HepG2 (cell line): ENCODE measurements at regions not wholly inside any gene's neighbourhood (a gene's known extent, or its start where the extent isn't known, plus 50 kb on each side); places are given as distances from the start of the nearest gene placed in this dataset.

ENCODE experiments used
- GABPB1 ChIP-seq: IDR thresholded peaks from 2 replicates; pipeline ENCODE4 v1.6.1; 2016; ENCODE audit warnings: mild to moderate bottlenecking, missing genetic modification reagents, moderate library complexity, missing compliant biosample characterization
- GATAD2A ChIP-seq: IDR thresholded peaks from 2 replicates; pipeline ENCODE4 v1.6.1; 2016
- GFI1 ChIP-seq: sonication (generic); formaldehyde crosslinking; IDR thresholded peaks from 2 replicates; pipeline ENCODE4 v1.5.0; 2020; ENCODE audit warnings: missing genetic modification reagents, mild to moderate bottlenecking, borderline replicate concordance
- JDP2 ChIP-seq: sonication (generic); formaldehyde crosslinking; IDR thresholded peaks from 2 replicates; pipeline ENCODE4 v1.8.1; 2022; ENCODE audit warnings: missing genetic modification reagents, borderline replicate concordance
- MTF1 ChIP-seq: sonication (generic); formaldehyde crosslinking; IDR thresholded peaks from 2 replicates; pipeline ENCODE4 v1.5.0; 2020; ENCODE audit warnings: missing genetic modification reagents
- MZF1 ChIP-seq: sonication (generic); formaldehyde crosslinking; IDR thresholded peaks from 2 replicates; pipeline ENCODE4 v1.8.1; 2023; ENCODE audit warnings: mild to moderate bottlenecking, missing genetic modification reagents, borderline replicate concordance
- NCOA5 ChIP-seq: sonication (generic); formaldehyde crosslinking; IDR thresholded peaks from 2 replicates; pipeline ENCODE4 v1.4.0; 2020; ENCODE audit warnings: missing genetic modification reagents
- NFKBIZ ChIP-seq: IDR thresholded peaks from 2 replicates; pipeline ENCODE4 v1.6.1; 2018; ENCODE audit warnings: missing genetic modification reagents, missing compliant biosample characterization
- PBX2 ChIP-seq: IDR thresholded peaks from 2 replicates; pipeline ENCODE4 v1.6.1; 2016; ENCODE audit warnings: control low read depth
- SIN3A ChIP-seq: IDR thresholded peaks from 2 replicates; pipeline ENCODE4 v1.6.1; 2011; ENCODE audit warnings: low read depth, mild to moderate bottlenecking, control low read depth, low read length, borderline replicate concordance
- SMYD3 ChIP-seq: sonication (generic); formaldehyde crosslinking; IDR thresholded peaks from 2 replicates; pipeline ENCODE4 v1.8.1; 2023; ENCODE audit warnings: mild to moderate bottlenecking, missing genetic modification reagents
- SOX13 ChIP-seq, 3 experiments: fragments of 450-650 bp in 1 of 3; sonication (generic) in 1 of 3; formaldehyde crosslinking in 1 of 3; IDR thresholded peaks in 2 of 3; conservative IDR thresholded peaks in 1 of 3; 2 replicates each; pipeline versions ENCODE4 v1.5.0 to v1.6.1; 2016 to 2020; ENCODE audit warnings: antibody characterized with exemption in 1 of 3, mild to moderate bottlenecking in 1 of 3, missing compliant biosample characterization in 1 of 3, missing genetic modification reagents in 1 of 3, moderate library complexity in 1 of 3
- TMF1 ChIP-seq: sonication (generic); formaldehyde crosslinking; IDR thresholded peaks from 2 replicates; pipeline ENCODE4 v1.8.1; 2022; ENCODE audit warnings: low read depth, missing genetic modification reagents
- ZBTB1 ChIP-seq: sonication (generic); formaldehyde crosslinking; IDR thresholded peaks from 2 replicates; pipeline ENCODE4 v1.4.0; 2020; ENCODE audit warnings: missing genetic modification reagents, borderline replicate concordance
- ZFP37 ChIP-seq: sonication (generic); formaldehyde crosslinking; IDR thresholded peaks from 2 replicates; pipeline ENCODE4 v1.4.0; 2020; ENCODE audit warnings: missing genetic modification reagents, borderline replicate concordance
- ZNF101 ChIP-seq: sonication (generic); formaldehyde crosslinking; IDR thresholded peaks from 2 replicates; pipeline ENCODE4 v1.4.0; 2020; ENCODE audit warnings: mild to moderate bottlenecking, low read depth, missing genetic modification reagents, borderline replicate concordance
- ZNF17 ChIP-seq: sonication (generic); formaldehyde crosslinking; IDR thresholded peaks from 2 replicates; pipeline ENCODE4 v1.5.0; 2020; ENCODE audit warnings: mild to moderate bottlenecking, missing genetic modification reagents
- ZNF256 ChIP-seq: sonication (generic); formaldehyde crosslinking; conservative IDR thresholded peaks from 2 replicates; pipeline ENCODE4 v1.4.0; 2020; ENCODE audit warnings: missing genetic modification reagents
- ZNF34 ChIP-seq: sonication (generic); formaldehyde crosslinking; IDR thresholded peaks from 2 replicates; pipeline ENCODE4 v1.4.0; 2020; ENCODE audit warnings: mild to moderate bottlenecking, missing genetic modification reagents, borderline replicate concordance
- ZNF431 ChIP-seq: sonication (generic); formaldehyde crosslinking; IDR thresholded peaks from 2 replicates; pipeline ENCODE4 v1.9.0; 2022; ENCODE audit warnings: missing genetic modification reagents, low read depth, mild to moderate bottlenecking, borderline replicate concordance
- ZNF552 ChIP-seq: sonication (generic); formaldehyde crosslinking; IDR thresholded peaks from 2 replicates; pipeline ENCODE4 v1.9.0; 2022; ENCODE audit warnings: missing genetic modification reagents, mild to moderate bottlenecking, borderline replicate concordance
- ZNF761 ChIP-seq: sonication (generic); formaldehyde crosslinking; conservative IDR thresholded peaks from 2 replicates; pipeline ENCODE4 v1.4.0; 2020; ENCODE audit warnings: mild to moderate bottlenecking, missing genetic modification reagents
- ZNF770 ChIP-seq: sonication (generic); formaldehyde crosslinking; IDR thresholded peaks from 2 replicates; pipeline ENCODE4 v1.5.0; 2020; ENCODE audit warnings: mild to moderate bottlenecking, missing genetic modification reagents
- ZNF800 ChIP-seq: sonication (generic); formaldehyde crosslinking; IDR thresholded peaks from 2 replicates; pipeline ENCODE4 v1.4.0; 2020; ENCODE audit warnings: missing genetic modification reagents
- TF ChIP-seq, protein P1 (sequence below): sonication (generic); formaldehyde crosslinking; IDR thresholded peaks from 2 replicates; pipeline ENCODE4 v1.5.0; 2020; ENCODE audit warnings: missing genetic modification reagents
- TF ChIP-seq, protein P2 (sequence below): sonication (generic); formaldehyde crosslinking; IDR thresholded peaks from 2 replicates; pipeline ENCODE4 v1.8.1; 2023; ENCODE audit warnings: mild to moderate bottlenecking, missing genetic modification reagents

DNA sequence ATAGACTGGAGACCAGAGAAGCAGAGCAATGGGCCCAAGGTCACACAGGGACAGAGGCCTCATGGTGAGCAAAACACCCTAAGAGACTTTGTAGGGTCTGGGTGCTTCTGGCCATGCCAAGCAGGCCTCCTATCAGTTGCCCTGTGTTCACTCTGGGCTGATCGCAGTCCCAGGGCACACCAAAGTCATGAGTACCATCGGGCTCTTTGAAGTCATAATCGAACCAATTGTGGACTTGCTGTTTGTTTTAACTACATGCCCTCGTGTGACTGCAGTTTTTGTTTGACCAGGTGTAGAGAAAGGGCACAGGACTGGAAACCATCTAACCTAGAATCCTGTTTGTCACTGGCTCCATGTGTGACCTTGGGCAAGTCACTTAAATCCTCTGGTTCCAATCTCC is 172.5 kb upstream of the CPEB2 start (continued):
- TF ChIP-seq, protein P1, sequence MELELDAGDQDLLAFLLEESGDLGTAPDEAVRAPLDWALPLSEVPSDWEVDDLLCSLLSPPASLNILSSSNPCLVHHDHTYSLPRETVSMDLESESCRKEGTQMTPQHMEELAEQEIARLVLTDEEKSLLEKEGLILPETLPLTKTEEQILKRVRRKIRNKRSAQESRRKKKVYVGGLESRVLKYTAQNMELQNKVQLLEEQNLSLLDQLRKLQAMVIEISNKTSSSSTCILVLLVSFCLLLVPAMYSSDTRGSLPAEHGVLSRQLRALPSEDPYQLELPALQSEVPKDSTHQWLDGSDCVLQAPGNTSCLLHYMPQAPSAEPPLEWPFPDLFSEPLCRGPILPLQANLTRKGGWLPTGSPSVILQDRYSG (CRISPR knock-in tag): no peak
- no peak for TF ChIP-seq ZNF552
- no peak for TF ChIP-seq GFI1 (CRISPR knock-in tag)
- no peak for TF ChIP-seq ZNF800 (CRISPR knock-in tag)
- TF ChIP-seq ZNF17 (CRISPR knock-in tag): no peak
- TF ChIP-seq ZNF256 (CRISPR knock-in tag): no peak
- no peak for TF ChIP-seq ZNF431 (CRISPR knock-in tag)
- TF ChIP-seq, protein P2, sequence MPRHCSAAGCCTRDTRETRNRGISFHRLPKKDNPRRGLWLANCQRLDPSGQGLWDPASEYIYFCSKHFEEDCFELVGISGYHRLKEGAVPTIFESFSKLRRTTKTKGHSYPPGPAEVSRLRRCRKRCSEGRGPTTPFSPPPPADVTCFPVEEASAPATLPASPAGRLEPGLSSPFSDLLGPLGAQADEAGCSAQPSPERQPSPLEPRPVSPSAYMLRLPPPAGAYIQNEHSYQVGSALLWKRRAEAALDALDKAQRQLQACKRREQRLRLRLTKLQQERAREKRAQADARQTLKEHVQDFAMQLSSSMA (CRISPR knock-in tag): no peak
- TF ChIP-seq ZFP37 (CRISPR knock-in tag): no peak
- TF ChIP-seq SMYD3 (CRISPR knock-in tag): no peak
- no peak for TF ChIP-seq ZNF34
- TF ChIP-seq SOX13 (IDR thresholded peaks at IDR 0.05): no peak
- peak in 1 of 2 experiments; percentile 70; a peak in 2 of 4 replicates for TF ChIP-seq SOX13 (CRISPR knock-in tag; conservative IDR thresholded peaks at IDR 0.05 in 1 of 2, IDR thresholded peaks at IDR 0.05 in 1 of 2)
- no peak for TF ChIP-seq JDP2 (CRISPR knock-in tag)
- 0 out of 2 replicates have a peak, but pooled peaks have one; percentile 26 for TF ChIP-seq GATAD2A (CRISPR knock-in tag)
- no peak for TF ChIP-seq ZNF770 (CRISPR knock-in tag)
- no peak for TF ChIP-seq TMF1 (CRISPR knock-in tag)
- no peak for TF ChIP-seq ZBTB1 (CRISPR knock-in tag)
- no peak for TF ChIP-seq ZNF761 (CRISPR knock-in tag)
- TF ChIP-seq NFKBIZ (CRISPR knock-in tag): no peak
- TF ChIP-seq MTF1 (CRISPR knock-in tag): no peak
- no peak for TF ChIP-seq ZNF101
- TF ChIP-seq MZF1 (CRISPR knock-in tag): no peak
- TF ChIP-seq SIN3A: no peak
- TF ChIP-seq PBX2 (CRISPR knock-in tag): no peak
- no peak for TF ChIP-seq NCOA5 (CRISPR knock-in tag)
- no peak for TF ChIP-seq GABPB1 (CRISPR knock-in tag)
